ENCODE measurements at regions not wholly inside any gene's neighbourhood (a gene's known extent, or its start where the extent isn't known, plus 50 kb on each side); places are given as distances from the start of the nearest gene placed in this dataset.

GRCh38 chr3:146685050-146685814 lies 80.1 kb upstream of the PLSCR5 start:
- CTCF ChIA-PET = no interaction called here
- no peak for DNase-seq (ENCODE audit: low read depth, low spot score)
- TF ChIP-seq CTCF (IDR thresholded peaks at IDR 0.05; ENCODE audit: insufficient read depth, low read length, missing control alignments) = no peak
- no peak overlapping the region for H3K4me3 ChIP-seq (ENCODE audit: low read depth, low read length)
- POLR2A ChIA-PET = no interaction called here

- no peak for DNase-seq (ENCODE audit: low read depth, low spot score)
- ChIA-PET POLR2A (no interaction called here), CTCF (no interaction called here)
- H3K4me3 ChIP-seq (ENCODE audit: low read depth, low read length) = no peak overlapping the region
- no peak for TF ChIP-seq CTCF (IDR thresholded peaks at IDR 0.05; ENCODE audit: insufficient read depth, low read length, missing control alignments)
Observed at GRCh38 chr3:146682171-146682570, 77.0 kb upstream of the PLSCR5 start.

GRCh38 chr3:146680617-146681016 lies 75.5 kb upstream of the PLSCR5 start:
- CTCF ChIA-PET = no interaction called here
- POLR2A ChIA-PET = no interaction called here
- DNase-seq (ENCODE audit: low read depth, low spot score) = no peak
- no peak for TF ChIP-seq CTCF (IDR thresholded peaks at IDR 0.05; ENCODE audit: insufficient read depth, low read length, missing control alignments)
- no peak overlapping the region for H3K4me3 ChIP-seq (ENCODE audit: low read depth, low read length)

GRCh38 chr3:146679995-146680394 lies 74.8 kb upstream of the PLSCR5 start:
- no peak overlapping the region for H3K4me3 ChIP-seq (ENCODE audit: low read depth, low read length)
- ChIA-PET POLR2A (no interaction called here), CTCF (no interaction called here)
- DNase-seq (ENCODE audit: low read depth, low spot score) = no peak
- no peak for TF ChIP-seq CTCF (IDR thresholded peaks at IDR 0.05; ENCODE audit: insufficient read depth, low read length, missing control alignments)

- ChIA-PET POLR2A (no interaction called here), CTCF (no interaction called here)
- no peak for TF ChIP-seq CTCF (IDR thresholded peaks at IDR 0.05; ENCODE audit: insufficient read depth, low read length, missing control alignments)
- no peak for DNase-seq (ENCODE audit: low read depth, low spot score)
- H3K4me3 ChIP-seq (ENCODE audit: low read depth, low read length) = no peak overlapping the region
Observed at GRCh38 chr3:146679191-146679590, 74.0 kb upstream of the PLSCR5 start.

GRCh38 chr3:146672941-146673340 lies 67.8 kb upstream of the PLSCR5 start:
- CTCF ChIA-PET = no interaction called here
- DNase-seq (ENCODE audit: low read depth, low spot score) = no peak
- no peak overlapping the region for H3K4me3 ChIP-seq (ENCODE audit: low read depth, low read length)
- no peak for TF ChIP-seq CTCF (IDR thresholded peaks at IDR 0.05; ENCODE audit: insufficient read depth, low read length, missing control alignments)
- POLR2A ChIA-PET = no interaction called here

Measured in AG04449 (cell line).